Gastroesophageal sphincter (tissue), 4 donors: ENCODE measurements at regions not wholly inside any gene's neighbourhood (a gene's known extent, or its start where the extent isn't known, plus 50 kb on each side); places are given as distances from the start of the nearest gene placed in this dataset.
"Not testable (repeated sequence)": the region's sequence is repeated elsewhere in the genome, so short reads cannot be mapped to it uniquely, and the experiment has no call there.

Experiments
- ATAC-seq: fragments of 150-250 bp; one replicate; pipeline ENCODE4 v1.9.1; 2016; ENCODE audit warnings: mild to moderate bottlenecking, moderate library complexity
- H3K27ac ChIP-seq, 4 donors: fragments of 200-600 bp; sonication (generic) in 3 of 4; 1 replicate in 3 of 4; 2 replicates in 1 of 4; pipeline ENCODE4 v1.5.1; 2016 to 2019
- H3K27me3 ChIP-seq: fragments of 200-600 bp; sonication (generic); one replicate; pipeline ENCODE4 v1.5.1; 2019
- H3K36me3 ChIP-seq, 2 donors: fragments of 200-600 bp; sonication (generic); one replicate each; pipeline ENCODE4 v1.5.1; 2019; ENCODE audit warnings: control low read depth in 1 of 2
- H3K4me1 ChIP-seq, 3 donors: fragments of 200-600 bp; sonication (generic); 1 replicate in 2 of 3; 2 replicates in 1 of 3; pipeline ENCODE4 v1.5.1; 2016 to 2019; ENCODE audit warnings: control low read depth in 2 of 3
- H3K4me3 ChIP-seq, 2 donors: fragments of 200-600 bp; sonication (generic); one replicate each; pipeline ENCODE4 v1.5.1; 2019; ENCODE audit warnings: mild to moderate bottlenecking in 1 of 2, moderate library complexity in 1 of 2
- H3K9me3 ChIP-seq, 3 donors: fragments of 200-600 bp; sonication (generic); one replicate each; pipeline ENCODE4 v1.5.1; 2017 to 2019; ENCODE audit warnings: control low read depth in 2 of 3
- EP300 ChIP-seq: sonication (generic); formaldehyde crosslinking; IDR thresholded peaks from one replicate; pipeline ENCODE4 v1.6.1; 2017; ENCODE audit warnings: antibody characterized with exemption, mild to moderate bottlenecking
- POLR2A ChIP-seq, 2 donors: fragments of 450-650 bp; IDR thresholded peaks; one replicate each; pipeline ENCODE4 v1.6.1; 2017; ENCODE audit warnings: antibody characterized with exemption in 2 of 2, mild to moderate bottlenecking in 2 of 2, moderate library complexity in 1 of 2
- POLR2AphosphoS5 ChIP-seq: sonication (generic); formaldehyde crosslinking; IDR thresholded peaks from one replicate; pipeline ENCODE4 v1.6.1; 2017; ENCODE audit warnings: antibody characterized with exemption
- WGBS, 2 donors: methylation state at CpG; one replicate each; pipeline ENCODE4 v1.1.5; 2018; ENCODE audit warnings: low coverage in 1 of 2; 5-methylcytosine and 5-hydroxymethylcytosine counted together
- TF ChIP-seq, protein P1 (sequence below), 4 experiments: fragments of 200-600 bp in 2 of 4; fragments of 450-650 bp in 2 of 4; sonication (generic) in 1 of 4; IDR thresholded peaks; one replicate each; pipeline ENCODE4 v1.5.1; 2017 to 2019; ENCODE audit warnings: antibody characterized with exemption in 4 of 4, mild to moderate bottlenecking in 2 of 4, moderate library complexity in 2 of 4

DNA sequence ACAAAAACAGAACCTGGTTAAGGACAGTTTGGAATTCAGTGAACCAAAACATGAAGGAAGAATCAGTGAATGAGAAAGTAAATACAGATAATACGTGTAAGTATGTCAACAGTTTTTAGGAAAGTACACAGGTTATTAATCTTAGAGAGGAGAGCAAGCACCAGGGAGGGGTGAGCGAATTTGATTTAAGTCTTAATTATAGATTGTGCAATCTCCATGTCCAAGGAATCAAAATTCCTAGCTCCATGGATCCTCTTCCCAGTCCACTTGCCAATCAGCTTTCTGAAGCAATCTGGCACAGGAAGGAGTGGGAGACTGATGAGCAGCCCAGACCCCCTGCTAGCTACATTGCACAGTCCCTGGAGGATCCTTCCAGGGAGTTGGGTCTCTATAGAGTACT lies 346.4 kb downstream of the SETD4 start:
- no peak overlapping the region for H3K4me3 ChIP-seq
- WGBS, 2 donors: 73 to 100% methylated on average over 2 of the region's 2 CpGs
- no peaks in the 10 kb centered on the region for H3K4me1 ChIP-seq
- H3K9me3 ChIP-seq: no peaks in the 10 kb centered on the region
- H3K36me3 ChIP-seq: no peaks in the 10 kb centered on the region
- TF ChIP-seq POLR2AphosphoS5 (no peak), POLR2A (IDR thresholded peaks at IDR 0.05) (no peak), EP300 (no peak)
- TF ChIP-seq, protein P1, sequence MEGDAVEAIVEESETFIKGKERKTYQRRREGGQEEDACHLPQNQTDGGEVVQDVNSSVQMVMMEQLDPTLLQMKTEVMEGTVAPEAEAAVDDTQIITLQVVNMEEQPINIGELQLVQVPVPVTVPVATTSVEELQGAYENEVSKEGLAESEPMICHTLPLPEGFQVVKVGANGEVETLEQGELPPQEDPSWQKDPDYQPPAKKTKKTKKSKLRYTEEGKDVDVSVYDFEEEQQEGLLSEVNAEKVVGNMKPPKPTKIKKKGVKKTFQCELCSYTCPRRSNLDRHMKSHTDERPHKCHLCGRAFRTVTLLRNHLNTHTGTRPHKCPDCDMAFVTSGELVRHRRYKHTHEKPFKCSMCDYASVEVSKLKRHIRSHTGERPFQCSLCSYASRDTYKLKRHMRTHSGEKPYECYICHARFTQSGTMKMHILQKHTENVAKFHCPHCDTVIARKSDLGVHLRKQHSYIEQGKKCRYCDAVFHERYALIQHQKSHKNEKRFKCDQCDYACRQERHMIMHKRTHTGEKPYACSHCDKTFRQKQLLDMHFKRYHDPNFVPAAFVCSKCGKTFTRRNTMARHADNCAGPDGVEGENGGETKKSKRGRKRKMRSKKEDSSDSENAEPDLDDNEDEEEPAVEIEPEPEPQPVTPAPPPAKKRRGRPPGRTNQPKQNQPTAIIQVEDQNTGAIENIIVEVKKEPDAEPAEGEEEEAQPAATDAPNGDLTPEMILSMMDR (IDR thresholded peaks at IDR 0.05): no peak
- H3K27ac ChIP-seq: no peak overlapping the region
- no peak for ATAC-seq
- peaks cover 6% of the 10 kb centered on the region for H3K27me3 ChIP-seq

DNA sequence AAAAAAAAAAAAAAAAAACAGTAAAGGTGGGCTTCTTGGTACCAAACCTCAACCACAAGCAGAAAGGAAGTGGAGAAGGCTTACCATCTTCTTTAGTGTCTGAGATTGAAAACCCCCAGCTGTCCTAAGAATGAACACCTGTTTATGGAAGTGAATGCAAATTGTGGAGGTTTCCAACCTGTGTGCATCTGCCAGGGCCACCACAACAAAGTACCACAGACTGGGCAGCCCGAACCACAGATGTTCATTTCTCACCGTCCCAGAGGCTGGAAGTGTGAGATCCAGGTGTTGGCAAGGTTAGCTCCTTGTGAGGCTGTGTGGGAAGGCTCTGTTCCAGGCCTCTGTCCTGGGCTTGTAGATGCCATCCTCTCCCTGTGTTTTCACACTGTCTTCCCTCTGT lies 348.7 kb downstream of the SETD4 start:
- WGBS, 2 donors: 77 to 79% methylated on average over 2 of the region's 2 CpGs
- no peaks in the 10 kb centered on the region for H3K9me3 ChIP-seq
- H3K27ac ChIP-seq: no peak overlapping the region
- H3K27me3 ChIP-seq: peaks cover 9% of the 10 kb centered on the region
- TF ChIP-seq EP300 (no peak), POLR2AphosphoS5 (no peak), POLR2A (IDR thresholded peaks at IDR 0.05) (no peak)
- TF ChIP-seq, protein P1 (IDR thresholded peaks at IDR 0.05): no peak
- no peak overlapping the region for H3K4me3 ChIP-seq
- no peaks in the 10 kb centered on the region for H3K36me3 ChIP-seq
- ATAC-seq: no peak
- H3K4me1 ChIP-seq: no peaks in the 10 kb centered on the region

DNA sequence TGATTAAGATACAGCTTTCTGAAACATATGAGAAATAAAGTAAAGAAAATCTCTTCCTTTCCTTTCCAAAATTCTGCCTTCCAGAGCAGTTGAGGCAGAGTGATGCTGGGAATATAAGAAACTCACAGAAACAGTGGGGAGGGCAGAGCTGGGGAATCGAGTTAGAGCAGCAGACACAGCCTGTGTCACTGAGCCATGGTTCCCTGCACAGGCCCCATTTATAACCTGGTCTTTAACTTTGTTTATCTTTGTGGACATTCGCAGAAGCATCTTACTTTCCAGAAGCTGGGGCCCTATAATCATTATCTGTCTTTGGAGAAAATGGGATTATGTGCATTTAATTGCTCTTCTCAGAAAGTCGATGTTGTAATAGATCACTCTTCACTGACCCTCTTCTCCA lies 349.1 kb downstream of the SETD4 start:
- no peaks in the 10 kb centered on the region for H3K36me3 ChIP-seq
- no peak for ATAC-seq
- WGBS, 2 donors: 53 to 61% methylated on average over 3 of the region's 3 CpGs

DNA sequence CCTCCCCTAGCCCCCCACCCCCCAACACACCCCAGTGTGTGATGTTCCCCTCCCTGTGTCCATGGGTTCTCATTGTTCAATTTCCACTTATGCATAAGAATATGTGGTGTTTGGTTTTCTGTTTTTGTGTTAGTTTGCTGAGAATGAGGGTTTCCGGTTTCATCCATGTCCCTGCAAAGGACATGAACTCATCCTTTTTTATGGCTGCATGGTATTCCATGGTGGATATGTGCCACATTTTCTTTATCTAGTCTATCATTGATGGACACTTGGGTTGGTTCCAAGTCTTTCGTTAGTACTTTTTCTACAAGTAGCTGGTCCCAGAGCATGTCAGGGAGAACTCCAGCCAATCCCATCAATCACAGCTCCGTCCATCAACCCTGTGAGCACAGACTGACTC lies 350.3 kb downstream of the SETD4 start:
- not testable (repeated sequence) for H3K4me3 ChIP-seq, ATAC-seq, H3K9me3 ChIP-seq, H3K36me3 ChIP-seq, H3K4me1 ChIP-seq, H3K27ac ChIP-seq
- H3K27me3 ChIP-seq: peaks cover 21% of the 10 kb centered on the region
- WGBS, 2 donors: 82% methylated on average over 3 of the region's 3 CpGs; no CpG with 5 or more reads in 1 of the 2 donors

More for the DNA sequence above, 349.1 kb downstream of the SETD4 start:
- peaks cover 13% of the 10 kb centered on the region for H3K27me3 ChIP-seq
- no peak overlapping the region for H3K27ac ChIP-seq
- TF ChIP-seq POLR2A (IDR thresholded peaks at IDR 0.05) (no peak), POLR2AphosphoS5 (no peak), EP300 (no peak)
- TF ChIP-seq, protein P1 (IDR thresholded peaks at IDR 0.05): no peak
- H3K4me3 ChIP-seq: no peak overlapping the region
- no peaks in the 10 kb centered on the region for H3K4me1 ChIP-seq
- H3K9me3 ChIP-seq: no peaks in the 10 kb centered on the region

DNA sequence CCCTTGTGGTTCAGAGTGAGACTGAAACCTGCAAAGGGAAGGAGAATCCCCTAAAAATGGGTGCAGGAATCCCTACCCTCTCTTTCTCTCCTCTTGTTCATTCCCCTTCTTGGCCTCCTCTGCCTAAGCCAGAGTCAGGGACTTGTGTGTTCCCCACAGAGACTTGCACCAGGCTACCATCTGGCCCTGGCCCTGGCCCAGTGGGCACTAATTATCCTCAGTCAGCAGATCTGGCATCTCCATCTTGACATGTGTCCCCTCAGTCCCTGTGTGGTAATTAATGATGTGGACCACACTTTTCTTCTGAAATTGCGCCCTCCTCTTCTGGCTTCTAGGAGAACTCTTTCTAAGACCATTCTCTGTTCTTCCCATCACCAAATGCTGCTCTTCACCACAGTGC lies 354.4 kb downstream of the SETD4 start:
- no peak for ATAC-seq
- no peaks in the 10 kb centered on the region for H3K4me1 ChIP-seq
- no peaks in the 10 kb centered on the region for H3K36me3 ChIP-seq
- H3K9me3 ChIP-seq: no peaks in the 10 kb centered on the region
- TF ChIP-seq, protein P1 (IDR thresholded peaks at IDR 0.05): no peak
- no peak overlapping the region for H3K4me3 ChIP-seq
- H3K27ac ChIP-seq: no peak overlapping the region
- peaks cover 26% of the 10 kb centered on the region for H3K27me3 ChIP-seq
- 91 to 100% methylated on average over 1 of the region's 1 CpG for WGBS, 2 donors
